ENCODE measurements at regions not wholly inside any gene's neighbourhood (a gene's known extent, or its start where the extent isn't known, plus 50 kb on each side); places are given as distances from the start of the nearest gene placed in this dataset.

GRCh38 chr7:125618516-125618915 lies 688.9 kb upstream of the POT1 start:
- Histone ChIP-seq H3K4me1 (no peaks in the 10 kb centered on the region), H3K36me3 (no peaks in the 10 kb centered on the region), H3K4me3 (no peak overlapping the region), H3K27ac (no peak overlapping the region), H3K9me3 (peaks cover 0 to 40% (median 4%) of the 10 kb centered on the region in 11 donors), H3K27me3 (no peaks in the 10 kb centered on the region)
- ATAC-seq: no peak
- no peak for TF ChIP-seq CTCF (IDR thresholded peaks at IDR 0.05)
- intact Hi-C loops (cut with DNase I): no loop called here
- DNase-seq: no peak
- WGBS, 2 donors: 80 to 89% methylated on average over 2 of the region's 2 CpGs

GRCh38 chr7:125611582-125611981 lies 682.0 kb upstream of the POT1 start:
- H3K4me1 ChIP-seq: no peaks in the 10 kb centered on the region
- intact Hi-C loops (cut with DNase I): no loop called here
- H3K9me3 ChIP-seq: peaks cover 0 to 23% (median 0%) of the 10 kb centered on the region in 11 donors
- ATAC-seq (no peak), DNase-seq (no peak)
- no peak overlapping the region for H3K27ac ChIP-seq
- H3K27me3 ChIP-seq: no peaks in the 10 kb centered on the region
- H3K4me3 ChIP-seq: no peak overlapping the region
- H3K36me3 ChIP-seq: no peaks in the 10 kb centered on the region
- TF ChIP-seq CTCF (IDR thresholded peaks at IDR 0.05): no peak

GRCh38 chr7:125606671-125607070 lies 677.0 kb upstream of the POT1 start:
- intact Hi-C loops (cut with DNase I): no loop called here
- Histone ChIP-seq H3K27me3 (no peaks in the 10 kb centered on the region), H3K4me1 (no peaks in the 10 kb centered on the region), H3K27ac (no peak overlapping the region), H3K4me3 (no peak overlapping the region), H3K9me3 (peaks cover 0 to 5% (median 0%) of the 10 kb centered on the region in 11 donors), H3K36me3 (no peaks in the 10 kb centered on the region)
- TF ChIP-seq CTCF (IDR thresholded peaks at IDR 0.05): no peak
- ATAC-seq (no peak), DNase-seq (no peak)
- 59 to 69% methylated on average over 3 of the region's 3 CpGs for WGBS, 2 donors

GRCh38 chr7:125605241-125605640 lies 675.6 kb upstream of the POT1 start:
- no peak for TF ChIP-seq CTCF (IDR thresholded peaks at IDR 0.05)
- H3K27me3 ChIP-seq: no peaks in the 10 kb centered on the region
- no peak overlapping the region for H3K27ac ChIP-seq
- 50 to 65% methylated on average over 2 of the region's 2 CpGs for WGBS, 2 donors
- ATAC-seq (no peak), DNase-seq (no peak)
- intact Hi-C loops (cut with DNase I): no loop called here
- no peaks in the 10 kb centered on the region for H3K4me1 ChIP-seq
- H3K9me3 ChIP-seq: no peaks in the 10 kb centered on the region
- H3K36me3 ChIP-seq: no peaks in the 10 kb centered on the region
- H3K4me3 ChIP-seq: no peak overlapping the region

GRCh38 chr7:125602441-125602840 lies 672.8 kb upstream of the POT1 start:
- H3K4me3 ChIP-seq: no peak overlapping the region
- no peak for ATAC-seq
- intact Hi-C loops (cut with DNase I): no loop called here

More at GRCh38 chr7:125602441-125602840, 672.8 kb upstream of the POT1 start:
- WGBS, 2 donors: 82 to 90% methylated on average over 1 of the region's 1 CpG
- TF ChIP-seq CTCF (IDR thresholded peaks at IDR 0.05): no peak
- Histone ChIP-seq H3K36me3 (no peaks in the 10 kb centered on the region), H3K9me3 (no peaks in the 10 kb centered on the region), H3K4me1 (no peaks in the 10 kb centered on the region), H3K27ac (no peak overlapping the region), H3K27me3 (no peaks in the 10 kb centered on the region)
- no peak for DNase-seq

Data from heart right ventricle (tissue), 16 donors.